ENCODE measurements at regions not wholly inside any gene's neighbourhood (a gene's known extent, or its start where the extent isn't known, plus 50 kb on each side); places are given as distances from the start of the nearest gene placed in this dataset.

DNA sequence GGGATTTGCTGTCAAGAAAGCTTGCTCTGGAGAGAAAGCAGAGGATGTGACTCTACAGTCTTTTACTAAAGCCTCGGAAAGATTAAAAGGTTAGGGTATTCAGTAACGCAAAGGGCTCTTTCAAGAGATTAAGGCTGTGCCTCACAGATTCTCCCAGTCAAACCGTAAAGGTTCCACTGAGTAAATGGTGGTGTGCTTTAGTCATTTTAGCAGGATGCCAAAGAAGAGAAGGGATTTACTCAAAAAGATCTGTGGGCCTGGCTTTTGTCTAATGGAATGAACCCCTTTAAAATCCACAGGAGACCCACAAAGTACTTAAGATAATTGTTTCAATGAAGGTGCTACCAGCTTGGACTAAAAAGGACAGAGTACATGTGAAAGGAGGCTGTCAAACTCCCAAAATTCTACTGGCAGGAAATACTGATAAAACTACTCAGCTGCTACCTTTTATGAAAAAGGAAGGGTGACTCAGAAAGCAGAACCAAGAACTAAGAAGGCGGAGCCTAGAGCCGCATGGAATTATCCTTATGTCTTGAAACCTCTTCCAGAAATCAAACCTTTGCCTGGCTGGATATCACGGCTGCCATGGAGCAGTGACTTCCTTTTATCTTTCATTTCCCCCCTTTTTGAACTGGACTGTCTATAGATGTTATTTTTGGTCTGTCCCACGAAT is 670.2 kb upstream of the ZEB2 start:
- no peaks in the 10 kb centered on the region for H3K9me3 ChIP-seq
- TF ChIP-seq, protein P1, sequence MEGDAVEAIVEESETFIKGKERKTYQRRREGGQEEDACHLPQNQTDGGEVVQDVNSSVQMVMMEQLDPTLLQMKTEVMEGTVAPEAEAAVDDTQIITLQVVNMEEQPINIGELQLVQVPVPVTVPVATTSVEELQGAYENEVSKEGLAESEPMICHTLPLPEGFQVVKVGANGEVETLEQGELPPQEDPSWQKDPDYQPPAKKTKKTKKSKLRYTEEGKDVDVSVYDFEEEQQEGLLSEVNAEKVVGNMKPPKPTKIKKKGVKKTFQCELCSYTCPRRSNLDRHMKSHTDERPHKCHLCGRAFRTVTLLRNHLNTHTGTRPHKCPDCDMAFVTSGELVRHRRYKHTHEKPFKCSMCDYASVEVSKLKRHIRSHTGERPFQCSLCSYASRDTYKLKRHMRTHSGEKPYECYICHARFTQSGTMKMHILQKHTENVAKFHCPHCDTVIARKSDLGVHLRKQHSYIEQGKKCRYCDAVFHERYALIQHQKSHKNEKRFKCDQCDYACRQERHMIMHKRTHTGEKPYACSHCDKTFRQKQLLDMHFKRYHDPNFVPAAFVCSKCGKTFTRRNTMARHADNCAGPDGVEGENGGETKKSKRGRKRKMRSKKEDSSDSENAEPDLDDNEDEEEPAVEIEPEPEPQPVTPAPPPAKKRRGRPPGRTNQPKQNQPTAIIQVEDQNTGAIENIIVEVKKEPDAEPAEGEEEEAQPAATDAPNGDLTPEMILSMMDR (IDR thresholded peaks at IDR 0.05): no peak
- no peak for TF ChIP-seq POLR2A (IDR thresholded peaks at IDR 0.05)
- no peak overlapping the region for H3K27ac ChIP-seq
- H3K4me1 ChIP-seq: no peaks in the 10 kb centered on the region
- no peak overlapping the region for H3K4me3 ChIP-seq
- no peaks in the 10 kb centered on the region for H3K36me3 ChIP-seq
- no peak for DNase-seq
- H3K27me3 ChIP-seq: no peaks in the 10 kb centered on the region

DNA sequence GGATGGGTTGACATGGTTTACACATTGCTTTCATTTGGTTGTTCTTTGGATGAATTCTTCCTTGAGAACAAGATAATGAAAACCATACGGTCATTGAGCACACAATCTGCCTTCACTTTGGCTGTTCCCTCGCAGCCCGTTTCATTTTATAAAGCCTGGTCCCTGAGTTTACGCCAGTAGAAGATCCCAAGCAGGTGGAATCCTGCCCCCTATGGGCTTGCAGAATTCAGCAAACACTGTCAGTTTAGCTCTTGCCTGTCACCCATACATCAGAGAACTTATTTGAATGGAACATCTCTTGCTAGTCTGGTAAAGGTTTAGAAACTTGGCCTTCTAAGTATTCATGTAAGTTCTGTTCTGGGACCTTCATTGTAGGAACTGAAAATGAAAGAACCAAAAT is 666.4 kb upstream of the ZEB2 start:
- Histone ChIP-seq H3K27ac (no peak overlapping the region), H3K9me3 (no peaks in the 10 kb centered on the region), H3K4me1 (no peaks in the 10 kb centered on the region), H3K36me3 (no peaks in the 10 kb centered on the region), H3K4me3 (no peak overlapping the region), H3K27me3 (no peaks in the 10 kb centered on the region)
- no peak for DNase-seq
- TF ChIP-seq POLR2A (IDR thresholded peaks at IDR 0.05): no peak
- TF ChIP-seq, protein P1 (IDR thresholded peaks at IDR 0.05): no peak

DNA sequence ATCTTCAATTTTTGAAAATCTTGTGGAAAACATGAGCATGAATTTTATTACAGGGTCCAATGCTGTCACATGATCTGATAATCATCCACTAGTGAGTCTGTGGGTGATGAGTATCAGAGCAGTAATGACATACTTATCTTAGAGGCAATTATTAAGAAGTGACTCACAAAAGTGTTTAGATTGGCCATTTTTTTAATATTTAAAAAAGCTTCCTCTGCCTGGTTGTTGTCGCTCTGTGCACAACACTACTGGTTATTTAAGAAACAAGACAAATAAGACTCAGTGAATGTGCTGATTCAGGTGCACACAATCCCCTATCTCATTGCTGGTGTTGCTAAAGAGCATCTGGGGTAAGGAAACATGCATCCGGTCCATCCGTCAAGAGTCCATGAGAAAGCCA is 665.8 kb upstream of the ZEB2 start:
- H3K27me3 ChIP-seq: no peaks in the 10 kb centered on the region
- no peaks in the 10 kb centered on the region for H3K36me3 ChIP-seq
- H3K27ac ChIP-seq: no peak overlapping the region
- no peak overlapping the region for H3K4me3 ChIP-seq
- no peak for TF ChIP-seq POLR2A (IDR thresholded peaks at IDR 0.05)
- TF ChIP-seq, protein P1 (IDR thresholded peaks at IDR 0.05): no peak
- no peaks in the 10 kb centered on the region for H3K9me3 ChIP-seq
- DNase-seq: no peak
- H3K4me1 ChIP-seq: no peaks in the 10 kb centered on the region

DNA sequence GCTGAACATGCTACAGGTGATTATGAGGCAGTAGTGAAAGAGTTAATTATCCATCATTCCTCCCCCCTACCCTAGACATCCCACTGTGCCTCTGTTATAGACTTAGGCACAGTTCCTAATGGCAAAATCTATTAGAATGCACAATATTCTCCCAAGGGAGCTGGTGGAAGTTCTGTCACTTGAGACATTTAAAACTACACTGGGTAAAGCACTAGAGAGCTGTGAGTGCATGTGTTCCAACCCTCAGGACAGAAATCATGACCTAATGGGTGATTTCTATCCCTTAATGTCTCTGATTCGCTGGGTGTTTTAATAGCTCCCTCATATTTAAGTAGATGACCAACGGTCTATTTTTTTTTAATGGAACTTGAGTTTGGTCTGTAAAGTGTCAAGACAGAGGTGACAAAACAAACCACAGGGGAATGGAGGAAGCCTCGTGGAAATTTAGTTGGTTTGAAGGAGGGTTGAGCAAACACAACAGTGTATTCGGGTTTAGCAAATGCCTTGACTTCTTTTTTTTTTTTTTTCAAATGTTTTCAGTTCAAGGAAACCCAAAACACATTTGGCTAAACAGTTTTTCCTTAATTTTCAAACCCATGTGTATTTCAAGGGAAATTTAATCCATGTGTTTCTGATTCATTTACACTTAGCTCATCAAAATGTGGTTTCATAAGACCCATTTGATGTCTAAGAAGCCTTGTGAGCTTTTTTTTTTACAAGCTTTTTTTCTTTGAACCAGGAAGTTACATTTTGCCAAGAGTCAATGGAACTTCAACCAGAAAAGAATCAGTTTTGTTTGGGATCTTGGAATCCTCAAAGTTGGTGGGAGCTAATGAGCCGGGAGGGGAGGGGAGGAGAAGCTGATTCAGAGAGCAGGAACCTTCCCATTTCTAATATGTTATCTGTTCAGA is 665.1 kb upstream of the ZEB2 start:
- H3K27ac ChIP-seq: no peak overlapping the region
- no peaks in the 10 kb centered on the region for H3K36me3 ChIP-seq
- no peak overlapping the region for H3K4me3 ChIP-seq
- no peaks in the 10 kb centered on the region for H3K9me3 ChIP-seq
- H3K4me1 ChIP-seq: no peaks in the 10 kb centered on the region
- no peaks in the 10 kb centered on the region for H3K27me3 ChIP-seq
- no peak for TF ChIP-seq POLR2A (IDR thresholded peaks at IDR 0.05)
- TF ChIP-seq, protein P1 (IDR thresholded peaks at IDR 0.05): no peak
- DNase-seq: no peak

DNA sequence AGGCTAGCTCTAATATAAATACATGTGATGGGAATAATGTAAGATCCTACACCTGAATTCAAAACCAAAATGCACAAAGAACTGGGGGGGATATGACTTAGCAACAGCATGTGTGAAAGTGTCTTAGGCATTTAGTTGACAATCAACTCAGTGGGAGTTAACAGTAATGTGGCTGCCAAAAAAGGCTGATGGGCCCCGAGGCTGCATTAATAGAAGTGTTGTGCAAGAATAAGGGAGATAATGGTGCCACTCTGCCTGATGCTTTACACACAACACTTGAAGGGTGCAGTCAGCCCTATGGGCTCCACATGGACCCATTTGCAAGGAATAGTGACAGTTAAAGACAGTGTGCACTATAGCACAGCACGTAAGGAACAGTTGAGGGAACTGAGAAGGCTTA is 649.4 kb upstream of the ZEB2 start:
- H3K4me1 ChIP-seq: no peaks in the 10 kb centered on the region
- H3K36me3 ChIP-seq: no peaks in the 10 kb centered on the region
- no peaks in the 10 kb centered on the region for H3K27me3 ChIP-seq
- no peak overlapping the region for H3K27ac ChIP-seq
- DNase-seq: no peak
- H3K9me3 ChIP-seq: no peaks in the 10 kb centered on the region
- no peak overlapping the region for H3K4me3 ChIP-seq
- no peak for TF ChIP-seq POLR2A (IDR thresholded peaks at IDR 0.05)
- TF ChIP-seq, protein P1 (IDR thresholded peaks at IDR 0.05): no peak

All from Peyer's patch (tissue), 4 donors.